ENCODE measurements at regions not wholly inside any gene's neighbourhood (a gene's known extent, or its start where the extent isn't known, plus 50 kb on each side); places are given as distances from the start of the nearest gene placed in this dataset.

- DNase-seq (ENCODE audit: extremely low read depth, insufficient read length) = no peak
- no peak for TF ChIP-seq CTCF (IDR thresholded peaks at IDR 0.05; ENCODE audit: insufficient read depth, low read length, poor library complexity, severe bottlenecking)
- Histone ChIP-seq H3K27me3 (replicated peaks; ENCODE audit: control insufficient read depth, insufficient read depth, low read length) (no peaks in the 10 kb centered on the region), H3K4me3 (replicated peaks; ENCODE audit: low read depth, low read length) (no peak overlapping the region), H3K36me3 (ENCODE audit: control insufficient read depth, insufficient read depth, low read length) (no peaks in the 10 kb centered on the region)
Observed at GRCh38 chr6:77038807-77039206, 424.5 kb downstream of the HTR1B start.

GRCh38 chr6:77037439-77037838 lies 425.9 kb downstream of the HTR1B start:
- DNase-seq (ENCODE audit: extremely low read depth, insufficient read length) = no peak
- H3K4me3 ChIP-seq (replicated peaks; ENCODE audit: low read depth, low read length) = no peak overlapping the region
- no peaks in the 10 kb centered on the region for H3K27me3 ChIP-seq (replicated peaks; ENCODE audit: control insufficient read depth, insufficient read depth, low read length)
- H3K36me3 ChIP-seq (ENCODE audit: control insufficient read depth, insufficient read depth, low read length) = no peaks in the 10 kb centered on the region
- TF ChIP-seq CTCF (IDR thresholded peaks at IDR 0.05; ENCODE audit: insufficient read depth, low read length, poor library complexity, severe bottlenecking) = no peak

- DNase-seq (ENCODE audit: extremely low read depth, insufficient read length) = no peak
Observed at GRCh38 chr6:77036400-77036799, 426.9 kb downstream of the HTR1B start.

GRCh38 chr6:77034161-77034560 lies 429.1 kb downstream of the HTR1B start:
- no peaks in the 10 kb centered on the region for H3K36me3 ChIP-seq (ENCODE audit: control insufficient read depth, insufficient read depth, low read length)
- TF ChIP-seq CTCF (IDR thresholded peaks at IDR 0.05; ENCODE audit: insufficient read depth, low read length, poor library complexity, severe bottlenecking) = no peak
- DNase-seq (ENCODE audit: extremely low read depth, insufficient read length) = no peak
- H3K4me3 ChIP-seq (replicated peaks; ENCODE audit: low read depth, low read length) = no peak overlapping the region
- no peaks in the 10 kb centered on the region for H3K27me3 ChIP-seq (replicated peaks; ENCODE audit: control insufficient read depth, insufficient read depth, low read length)

More at GRCh38 chr6:77036400-77036799, 426.9 kb downstream of the HTR1B start:
- no peak overlapping the region for H3K4me3 ChIP-seq (replicated peaks; ENCODE audit: low read depth, low read length)
- no peaks in the 10 kb centered on the region for H3K27me3 ChIP-seq (replicated peaks; ENCODE audit: control insufficient read depth, insufficient read depth, low read length)
- H3K36me3 ChIP-seq (ENCODE audit: control insufficient read depth, insufficient read depth, low read length) = no peaks in the 10 kb centered on the region
- no peak for TF ChIP-seq CTCF (IDR thresholded peaks at IDR 0.05; ENCODE audit: insufficient read depth, low read length, poor library complexity, severe bottlenecking)

- Histone ChIP-seq H3K27me3 (replicated peaks; ENCODE audit: control insufficient read depth, insufficient read depth, low read length) (no peaks in the 10 kb centered on the region), H3K4me3 (replicated peaks; ENCODE audit: low read depth, low read length) (no peak overlapping the region)
Observed at GRCh38 chr6:77030929-77031674, 432.2 kb downstream of the HTR1B start.

More at GRCh38 chr6:77030929-77031674, 432.2 kb downstream of the HTR1B start:
- no peaks in the 10 kb centered on the region for H3K36me3 ChIP-seq (ENCODE audit: control insufficient read depth, insufficient read depth, low read length)
- TF ChIP-seq CTCF (IDR thresholded peaks at IDR 0.05; ENCODE audit: insufficient read depth, low read length, poor library complexity, severe bottlenecking) = no peak
- DNase-seq (ENCODE audit: extremely low read depth, insufficient read length) = no peak
